Tibial artery (tissue), 4 donors: ENCODE measurements at regions not wholly inside any gene's neighbourhood (a gene's known extent, or its start where the extent isn't known, plus 50 kb on each side); places are given as distances from the start of the nearest gene placed in this dataset.

Source experiments
- DNase-seq, 2 donors: peaks; one replicate each; pipeline ENCODE4 v3.0.0-alpha.2; 2019
- H3K27ac ChIP-seq, 2 donors: fragments of 200-600 bp; sonication (generic) in 1 of 2; 1 replicate in 1 of 2; 2 replicates in 1 of 2; pipeline ENCODE4 v1.5.1; 2018 to 2019; ENCODE audit warnings: mild to moderate bottlenecking in 1 of 2
- H3K27me3 ChIP-seq, 2 donors: fragments of 200-600 bp; sonication (generic) in 1 of 2; one replicate each; pipeline versions ENCODE4 v1.5.1 to v1.6.0; 2016 to 2019
- H3K36me3 ChIP-seq, 3 donors: fragments of 200-600 bp; sonication (generic) in 2 of 3; one replicate each; pipeline ENCODE4 v1.5.1; 2016 to 2019; ENCODE audit warnings: mild to moderate bottlenecking in 2 of 3
- H3K4me1 ChIP-seq, 4 donors: fragments of 200-600 bp; sonication (generic) in 2 of 4; 1 replicate in 3 of 4; 2 replicates in 1 of 4; pipeline ENCODE4 v1.5.1; 2016 to 2019
- H3K4me3 ChIP-seq, 2 donors: fragments of 200-600 bp; sonication (generic) in 1 of 2; 1 replicate in 1 of 2; 2 replicates in 1 of 2; pipeline ENCODE4 v1.5.1; 2018 to 2019; ENCODE audit warnings: mild to moderate bottlenecking in 2 of 2
- H3K9me3 ChIP-seq, 3 donors: fragments of 200-600 bp; sonication (generic) in 1 of 3; one replicate each; pipeline ENCODE4 v1.5.1; 2016 to 2019
- CTCF ChIP-seq, 2 experiments: fragments of 200-600 bp in 1 of 2; fragments of 450-650 bp in 1 of 2; IDR thresholded peaks; one replicate each; pipeline ENCODE4 v1.5.1; 2017 to 2019; ENCODE audit warnings: antibody characterized with exemption in 2 of 2, mild to moderate bottlenecking in 1 of 2, moderate library complexity in 1 of 2
- intact Hi-C: fragments of 100-400 bp; cut with DNase I; formaldehyde crosslinking; loops from one replicate; pipeline ENCODE4 v1.15.0; 2023; ENCODE audit warnings: low total_unique reads

- no peaks in the 10 kb centered on the region for H3K36me3 ChIP-seq
- no peaks in the 10 kb centered on the region for H3K9me3 ChIP-seq
- H3K4me1 ChIP-seq: peaks cover 0 to 46% (median 23%) of the 10 kb centered on the region in 4 donors
- no peak overlapping the region for H3K4me3 ChIP-seq
- DNase-seq: no peak
- H3K27ac ChIP-seq: no peak overlapping the region
- no peak for TF ChIP-seq CTCF (IDR thresholded peaks at IDR 0.05)
- intact Hi-C loops: no loop called here
- no peaks in the 10 kb centered on the region for H3K27me3 ChIP-seq
Observed at GRCh38 chr2:37464067-37464466, 119.6 kb downstream of the QPCT start.

- no peak overlapping the region for H3K27ac ChIP-seq
- H3K36me3 ChIP-seq: no peaks in the 10 kb centered on the region
- no peaks in the 10 kb centered on the region for H3K27me3 ChIP-seq
- intact Hi-C loops: no loop called here
- peaks cover 0 to 30% (median 13%) of the 10 kb centered on the region in 4 donors for H3K4me1 ChIP-seq
- H3K9me3 ChIP-seq: no peaks in the 10 kb centered on the region
- no peak for DNase-seq
- TF ChIP-seq CTCF (IDR thresholded peaks at IDR 0.05): no peak
- H3K4me3 ChIP-seq: no peak overlapping the region
Observed at GRCh38 chr2:37466533-37467222, 122.2 kb downstream of the QPCT start.

DNA sequence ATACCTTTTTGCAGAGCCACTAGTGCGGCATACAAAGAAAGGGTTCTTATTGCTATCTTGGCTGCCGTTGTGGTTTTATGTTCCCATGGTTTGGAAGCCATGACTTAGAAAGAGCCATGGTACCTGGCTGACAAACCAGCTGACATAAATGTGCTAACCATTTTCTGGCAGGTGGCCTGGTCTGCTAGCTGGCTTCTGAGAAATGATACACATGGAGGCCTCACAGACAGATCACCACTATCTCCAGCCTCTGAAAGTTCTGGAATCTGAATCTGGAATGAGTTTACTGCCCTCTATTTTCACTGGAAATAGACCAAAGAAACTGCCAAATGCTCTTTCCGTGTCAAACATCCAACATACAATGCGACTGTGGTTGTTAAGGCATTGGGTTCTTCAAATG lies 123.7 kb downstream of the QPCT start:
- Histone ChIP-seq H3K4me1 (peaks cover 0 to 45% (median 26%) of the 10 kb centered on the region in 4 donors), H3K36me3 (no peaks in the 10 kb centered on the region), H3K4me3 (no peak overlapping the region), H3K27ac (no peak overlapping the region), H3K27me3 (no peaks in the 10 kb centered on the region), H3K9me3 (no peaks in the 10 kb centered on the region)
- intact Hi-C loops: no loop called here
- DNase-seq: no peak
- no peak for TF ChIP-seq CTCF (IDR thresholded peaks at IDR 0.05)

DNA sequence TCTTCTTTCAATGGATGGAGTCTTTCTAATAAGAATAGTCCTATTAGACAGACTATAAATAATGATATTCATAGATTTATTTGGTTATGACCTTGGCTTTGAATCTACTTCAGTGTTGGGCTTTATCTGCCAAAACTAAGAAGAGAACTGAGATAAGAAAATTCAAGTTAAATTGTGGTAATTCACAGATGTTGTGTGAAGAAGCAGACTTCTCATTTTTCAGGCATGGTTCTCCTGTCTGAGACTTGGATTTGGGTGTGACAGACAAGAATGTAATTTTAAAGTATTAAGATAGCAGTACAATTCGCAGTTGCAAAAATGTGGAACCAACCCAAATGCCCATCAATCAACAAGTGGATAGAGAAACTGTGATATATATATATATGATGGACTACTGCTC lies 124.7 kb downstream of the QPCT start:
- H3K4me3 ChIP-seq: no peak overlapping the region
- DNase-seq: no peak
- TF ChIP-seq CTCF (IDR thresholded peaks at IDR 0.05): no peak
- H3K9me3 ChIP-seq: no peaks in the 10 kb centered on the region
- H3K27ac ChIP-seq: no peak overlapping the region
- no peaks in the 10 kb centered on the region for H3K27me3 ChIP-seq
- intact Hi-C loops: no loop called here
- peaks cover 0 to 50% (median 26%) of the 10 kb centered on the region in 4 donors for H3K4me1 ChIP-seq
- no peaks in the 10 kb centered on the region for H3K36me3 ChIP-seq

DNA sequence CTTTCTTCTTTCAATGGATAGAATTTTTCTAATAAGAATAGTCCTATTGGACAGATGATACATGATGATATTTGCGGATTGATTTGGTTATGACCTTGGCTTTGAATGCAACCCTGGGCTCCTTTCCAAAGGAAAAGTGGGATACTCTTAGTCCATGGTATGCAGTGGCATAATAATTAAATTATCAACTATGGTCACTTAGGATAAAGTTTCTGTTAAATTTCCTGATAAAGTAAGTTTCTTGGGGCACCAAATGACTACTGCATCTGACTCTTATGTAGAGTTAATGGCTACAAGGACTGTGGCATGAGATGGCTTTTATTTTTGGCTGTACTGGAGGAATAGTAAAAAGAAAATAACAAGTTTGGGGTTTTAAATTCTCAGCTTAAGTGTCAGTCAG lies 126.7 kb downstream of the QPCT start:
- Histone ChIP-seq H3K4me1 (peaks cover 0 to 53% (median 26%) of the 10 kb centered on the region in 4 donors), H3K36me3 (no peaks in the 10 kb centered on the region), H3K27ac (peak overlapping the region in 1 of 2 donors; percentile 55), H3K27me3 (no peaks in the 10 kb centered on the region), H3K4me3 (no peak overlapping the region), H3K9me3 (no peaks in the 10 kb centered on the region)
- DNase-seq: no peak
- intact Hi-C loops: no loop called here
- TF ChIP-seq CTCF (IDR thresholded peaks at IDR 0.05): no peak
